ENCODE measurements at regions not wholly inside any gene's neighbourhood (a gene's known extent, or its start where the extent isn't known, plus 50 kb on each side); places are given as distances from the start of the nearest gene placed in this dataset.
"Not testable (repeated sequence)": the region's sequence is repeated elsewhere in the genome, so short reads cannot be mapped to it uniquely, and the experiment has no call there.

DNA sequence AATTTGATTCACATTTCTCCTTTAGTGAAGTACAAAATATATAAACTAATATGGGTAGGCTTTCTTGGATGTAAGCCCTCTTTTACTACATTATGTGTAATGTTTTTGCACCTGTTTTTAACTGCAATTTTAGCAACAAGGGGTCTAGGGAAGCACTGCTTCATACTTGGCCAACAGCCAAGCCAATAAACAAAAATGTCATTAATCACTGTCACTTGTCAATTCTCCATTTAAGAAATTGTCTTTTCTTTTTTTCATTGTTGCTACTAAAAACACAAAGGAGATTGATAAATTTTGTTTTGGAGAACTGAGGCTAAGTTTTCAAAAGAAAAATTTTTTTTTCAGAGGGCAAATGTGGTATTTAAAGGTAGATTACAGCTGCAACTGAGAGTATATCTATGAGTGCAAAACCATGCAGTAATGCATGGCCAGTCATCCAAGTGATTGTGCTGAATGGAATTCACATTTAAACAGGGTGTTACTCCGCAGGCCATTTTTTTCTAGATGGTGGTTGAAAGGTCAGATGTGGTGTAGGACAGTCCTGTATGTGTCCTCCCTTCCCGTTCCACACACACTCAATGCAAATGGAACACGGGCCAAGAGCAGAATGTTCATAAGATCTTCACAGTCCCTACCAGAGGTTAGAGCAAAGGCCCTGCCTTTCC lies 503.0 kb upstream of the LMO3 start:
- DNase-seq (ENCODE audit: low read depth in 2 of 2): no peak

DNA sequence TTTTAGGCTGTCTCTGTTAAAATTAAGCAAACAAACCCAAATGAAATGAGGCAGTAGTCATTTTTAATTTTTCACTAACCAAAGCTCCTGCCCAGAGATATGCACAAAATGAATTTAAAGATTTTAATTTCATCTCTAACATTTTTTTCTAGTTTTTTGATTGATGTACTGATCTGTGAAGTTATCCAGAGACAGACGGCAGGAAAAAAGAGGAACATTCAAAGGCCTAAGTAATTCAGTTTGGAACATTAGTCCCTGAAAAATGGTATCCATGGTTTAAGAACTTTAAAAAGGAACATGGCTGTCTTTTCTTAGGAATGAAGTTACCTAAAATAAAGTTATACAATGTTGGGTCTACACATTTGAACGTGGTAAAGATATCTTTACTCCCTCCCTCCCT lies 498.8 kb upstream of the LMO3 start:
- no peak for DNase-seq (ENCODE audit: low read depth in 2 of 2)

DNA sequence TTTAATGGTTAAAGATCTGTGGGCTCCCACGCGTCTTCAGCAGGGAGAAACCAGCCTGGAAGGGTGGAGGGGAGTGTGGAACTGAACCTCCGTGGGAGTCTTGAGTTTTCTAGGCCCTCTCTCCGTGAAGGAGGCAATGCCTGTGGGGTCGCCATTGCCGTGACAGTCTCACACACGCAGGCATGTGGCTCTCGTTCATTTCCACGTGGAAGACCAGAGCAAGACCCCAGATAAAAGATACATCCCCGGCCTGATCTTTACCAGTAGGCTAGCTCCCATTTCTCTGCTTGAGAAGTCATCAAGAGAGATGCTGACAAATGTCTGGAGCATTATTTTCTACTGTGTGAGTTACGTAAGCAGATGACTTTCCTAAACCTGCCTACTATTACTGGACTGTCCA lies 491.7 kb upstream of the LMO3 start:
- peak in 1 of 2 donors; percentile 0 for DNase-seq (ENCODE audit: low read depth in 2 of 2)

GRCh38 chr12:17084831-17085230 lies 478.9 kb upstream of the LMO3 start:
- DNase-seq (ENCODE audit: low read depth in 2 of 2): no peak

DNA sequence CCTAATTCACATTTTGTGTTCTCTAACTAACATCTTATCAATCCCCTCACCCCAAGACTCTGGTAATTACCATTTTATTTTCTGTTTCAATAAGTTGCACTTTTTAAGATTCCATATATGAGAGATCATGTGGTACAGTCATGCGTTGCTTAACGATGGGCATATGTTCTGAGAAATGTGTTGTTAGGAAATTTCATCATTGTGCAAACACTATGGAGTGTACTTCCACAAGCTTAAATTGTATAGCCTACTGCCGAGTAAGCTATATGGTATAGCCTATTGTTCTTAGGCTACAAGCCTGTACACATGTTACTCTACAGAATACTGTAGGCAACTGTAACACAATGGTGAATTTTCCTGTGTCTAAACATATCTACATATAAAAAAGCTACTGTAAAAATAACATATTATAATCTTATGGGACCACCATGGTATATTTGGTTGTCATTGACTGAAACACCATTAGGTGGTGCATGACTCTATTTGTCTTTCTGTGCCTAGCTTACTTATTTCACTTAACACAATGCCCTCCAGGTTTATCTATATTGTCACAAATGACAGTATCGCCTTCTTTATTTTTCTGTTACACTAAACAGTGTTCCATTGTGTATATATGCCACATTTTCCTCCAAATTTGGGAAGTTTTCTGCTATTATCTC lies 473.4 kb upstream of the LMO3 start:
- DNase-seq (ENCODE audit: low read depth in 2 of 2): no peak

- DNase-seq (ENCODE audit: low read depth in 2 of 2): no peak
Observed at GRCh38 chr12:17077594-17077993, 471.6 kb upstream of the LMO3 start.

GRCh38 chr12:17076811-17077210 lies 470.8 kb upstream of the LMO3 start:
- DNase-seq (ENCODE audit: low read depth in 2 of 2): no peak

DNA sequence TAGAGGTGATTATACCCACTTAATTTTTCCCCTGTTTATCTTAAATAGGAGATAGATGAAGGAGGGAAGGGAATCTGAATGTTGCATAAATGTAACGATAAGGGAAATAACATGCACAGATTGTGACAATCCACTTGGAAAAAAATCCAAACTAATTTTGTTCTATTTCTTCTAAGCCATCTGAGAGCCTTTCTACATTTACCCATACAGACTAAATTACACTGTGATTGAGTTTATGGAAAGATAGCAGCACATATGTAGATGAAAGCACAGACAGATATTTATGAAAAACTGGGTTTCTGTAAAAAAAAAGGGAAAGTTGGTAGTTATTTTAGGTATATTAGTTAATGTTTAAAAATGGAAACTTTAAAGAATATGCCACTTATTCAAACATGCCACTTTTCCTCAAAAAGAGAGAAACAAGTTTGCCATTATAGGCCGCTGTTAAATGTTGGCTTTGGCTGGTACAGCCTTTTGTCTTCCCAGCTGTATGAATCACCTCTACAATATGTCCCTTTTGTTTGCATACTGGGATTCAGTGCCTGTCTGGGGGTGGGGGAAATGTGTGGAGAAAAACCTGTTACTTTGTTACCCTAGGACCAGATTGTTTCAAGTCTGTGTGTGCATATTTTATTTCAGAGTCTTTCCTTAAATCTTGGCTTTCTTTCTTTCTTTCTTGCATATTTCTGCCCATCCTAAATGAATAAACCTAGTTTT lies 470.2 kb upstream of the LMO3 start:
- no peak for DNase-seq (ENCODE audit: low read depth in 2 of 2)

GRCh38 chr12:17064834-17065233 lies 458.9 kb upstream of the LMO3 start:
- DNase-seq (ENCODE audit: low read depth in 2 of 2): no peak

- DNase-seq (ENCODE audit: low read depth in 2 of 2): no peak
Observed at GRCh38 chr12:17062267-17063036, 456.5 kb upstream of the LMO3 start.

GRCh38 chr12:17060260-17060659 lies 454.3 kb upstream of the LMO3 start:
- no peak for DNase-seq (ENCODE audit: low read depth in 2 of 2)

- DNase-seq (ENCODE audit: low read depth in 2 of 2): no peak
Observed at GRCh38 chr12:17056546-17056945, 450.6 kb upstream of the LMO3 start.

DNA sequence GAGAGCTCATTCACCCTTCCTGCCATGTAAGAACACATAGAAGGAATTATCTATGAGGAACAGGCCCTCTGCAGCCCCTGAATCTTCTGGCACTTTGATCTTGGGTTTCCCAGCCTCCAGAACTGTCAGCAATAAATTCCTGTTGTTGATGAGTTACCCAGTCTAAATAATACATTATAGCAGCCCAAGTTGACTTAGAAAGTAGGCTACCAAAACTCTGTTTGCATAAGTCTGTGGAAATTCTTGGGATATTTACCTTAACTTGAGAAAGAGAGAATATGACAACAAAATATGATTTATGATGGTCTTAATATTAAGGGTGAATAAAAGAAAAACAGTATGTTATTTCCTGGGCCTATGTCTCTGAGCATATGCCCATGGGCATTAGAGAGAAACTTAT lies 433.0 kb upstream of the LMO3 start:
- DNase-seq (ENCODE audit: low read depth in 2 of 2): no peak

DNA sequence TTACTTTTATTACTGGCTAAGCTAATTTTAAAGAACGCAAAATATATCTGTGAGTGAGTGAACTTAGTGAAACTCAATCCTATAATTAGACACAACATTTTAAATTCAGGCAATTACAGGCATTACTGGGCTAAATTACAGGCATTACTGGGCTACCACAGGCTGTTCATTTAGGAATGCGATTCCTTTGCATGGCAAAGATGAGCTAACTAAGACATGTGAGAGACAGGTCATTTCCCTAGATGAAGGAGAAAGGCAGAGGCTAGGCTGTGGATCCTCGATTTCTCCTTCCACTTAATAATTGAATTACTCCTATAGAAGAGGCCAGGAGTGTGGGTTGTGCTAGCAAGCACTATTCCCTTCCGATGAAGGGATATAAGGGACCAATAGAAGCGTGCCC lies 429.4 kb upstream of the LMO3 start:
- no peak for DNase-seq (ENCODE audit: low read depth in 2 of 2)

- no peak for DNase-seq (ENCODE audit: low read depth in 2 of 2)
Observed at GRCh38 chr12:17030338-17030737, 424.4 kb upstream of the LMO3 start.

DNA sequence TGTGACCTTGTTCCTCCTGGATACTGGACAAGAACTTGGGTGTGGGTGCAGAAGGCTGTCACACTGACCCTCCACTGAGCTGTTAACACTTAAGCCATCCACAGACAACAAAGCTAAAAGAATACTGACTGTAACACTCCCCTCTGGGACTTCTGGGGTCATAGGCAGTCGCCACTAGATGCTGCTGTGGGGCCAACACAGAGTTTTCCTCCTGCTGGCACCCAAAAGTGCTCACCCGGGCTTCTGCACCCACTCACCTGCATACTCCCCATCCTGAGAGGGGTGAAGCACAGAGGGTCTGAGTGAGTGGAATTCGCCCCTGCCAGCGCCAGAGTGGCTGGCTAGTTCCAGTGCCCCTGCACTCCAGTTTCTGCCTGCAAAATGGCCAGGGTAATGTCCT lies 422.4 kb upstream of the LMO3 start:
- no peak for DNase-seq (ENCODE audit: low read depth in 2 of 2)

DNA sequence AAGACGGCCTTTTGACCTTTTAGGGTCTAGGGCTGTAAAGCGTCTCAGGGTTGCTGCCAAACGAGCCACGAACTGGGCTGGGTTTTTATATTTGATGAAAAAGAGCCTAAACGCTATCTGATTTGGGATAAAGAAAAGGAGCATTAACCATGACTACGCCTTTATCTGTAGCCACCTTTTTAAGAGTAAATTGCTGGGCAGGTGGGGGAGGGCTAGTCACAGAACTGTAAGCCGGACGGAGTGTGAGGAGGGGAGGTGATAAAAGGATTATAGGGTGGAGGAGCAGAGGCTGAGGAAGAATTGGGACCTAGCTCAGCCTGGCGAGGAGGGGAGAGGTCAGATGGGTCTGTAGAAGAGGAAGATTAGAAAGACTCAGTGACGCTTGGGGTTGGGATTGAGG lies 419.5 kb upstream of the LMO3 start:
- DNase-seq (ENCODE audit: low read depth in 2 of 2): not testable (repeated sequence)

DNA sequence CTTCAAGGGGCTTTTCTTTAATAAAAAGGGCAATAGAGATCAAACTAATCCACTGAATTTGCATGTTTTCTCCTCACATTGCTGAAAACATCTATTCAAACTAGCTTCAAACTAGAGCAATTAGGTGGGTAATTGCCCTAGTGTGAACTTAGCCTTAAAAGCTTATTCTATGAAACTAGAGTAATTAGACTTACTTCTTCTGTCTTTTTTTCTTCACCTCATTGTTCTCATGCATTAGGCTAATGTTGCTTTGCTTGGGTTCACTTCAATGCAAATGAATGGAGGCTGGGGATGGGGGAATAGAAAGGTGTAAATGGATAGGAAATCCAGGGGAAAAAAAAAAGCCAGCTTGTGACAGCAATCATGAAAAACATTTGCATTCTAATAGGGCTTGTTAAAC lies 414.8 kb upstream of the LMO3 start:
- no peak for DNase-seq (ENCODE audit: low read depth in 2 of 2)

DNA sequence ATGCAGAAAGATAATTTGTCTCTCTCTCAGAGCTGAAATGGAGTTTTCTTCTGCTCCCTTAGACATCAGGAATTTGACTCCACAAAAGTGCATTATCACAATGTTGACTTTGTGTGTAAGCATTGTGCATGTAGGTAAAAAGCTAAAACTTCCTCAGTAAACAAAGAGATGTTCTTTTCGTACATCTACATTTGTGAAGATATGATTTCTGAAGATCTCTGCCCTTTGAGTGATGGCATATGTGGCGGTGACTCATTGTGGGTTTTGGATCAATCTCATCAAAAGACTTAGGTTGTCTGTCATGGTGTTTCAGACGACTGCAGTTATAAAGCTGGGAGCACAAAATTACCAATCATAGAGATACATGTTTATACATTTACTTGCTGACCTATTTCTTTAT lies 411.4 kb upstream of the LMO3 start:
- no peak for DNase-seq (ENCODE audit: low read depth in 2 of 2)

- DNase-seq (ENCODE audit: low read depth in 2 of 2): no peak
Observed at GRCh38 chr12:17016116-17016864, 410.3 kb upstream of the LMO3 start.

DNA sequence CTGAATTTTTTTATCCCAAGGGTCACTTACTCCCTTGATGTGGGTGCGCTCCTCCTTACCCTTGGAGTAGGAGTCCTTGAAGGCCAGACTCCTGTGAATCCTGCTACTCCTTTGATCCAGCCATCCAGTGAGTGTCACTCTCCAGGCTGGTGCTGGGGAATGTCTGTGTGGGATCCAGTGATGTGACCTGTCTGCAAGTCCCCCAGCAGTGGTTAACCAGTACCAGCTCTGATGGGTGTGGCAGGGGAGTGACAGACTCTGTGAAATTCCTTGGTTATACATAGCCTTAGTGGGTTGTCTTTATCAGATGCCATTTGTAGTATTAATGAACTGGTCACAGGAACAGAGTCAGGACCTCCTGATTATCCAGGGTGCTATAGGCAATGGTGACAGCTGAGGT lies 409.5 kb upstream of the LMO3 start:
- DNase-seq (ENCODE audit: low read depth in 2 of 2): no peak

Measured in lung microvascular endothelial cell (primary cell).